ENCODE measurements at regions not wholly inside any gene's neighbourhood (a gene's known extent, or its start where the extent isn't known, plus 50 kb on each side); places are given as distances from the start of the nearest gene placed in this dataset.
A peak's percentile ranks its signal among the peaks of the same experiment; 100 is the strongest.

DNA sequence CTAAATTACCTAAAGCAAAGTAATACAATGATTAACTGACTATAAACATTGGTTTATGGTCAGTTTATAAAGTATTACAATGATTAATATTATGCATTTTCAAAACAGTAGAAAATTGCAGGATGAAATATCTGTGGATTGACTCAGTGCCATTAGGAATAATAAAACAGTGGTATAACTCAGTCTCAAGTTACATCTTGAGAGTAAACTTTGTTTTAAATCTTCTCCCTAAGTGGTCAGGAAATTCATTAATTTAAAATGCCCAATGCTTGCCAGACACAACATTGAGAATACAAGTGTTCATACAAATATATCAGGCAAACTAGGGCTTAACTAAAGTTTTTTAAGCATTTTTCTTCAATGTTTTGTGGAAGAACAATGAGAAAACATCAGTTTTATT, 257.8 kb downstream of the ETV1 start:
- Histone ChIP-seq H3K9me3 (no peaks in the 10 kb centered on the region), H3K4me1 (no peaks in the 10 kb centered on the region), H3K36me3 (ENCODE audit: insufficient read depth in 1 of 2, low read depth in 1 of 2) (no peaks in the 10 kb centered on the region), H3K4me3 (no peak overlapping the region), H3K27me3 (ENCODE audit: insufficient read depth in 3 of 3, low read length in 2 of 3) (no peaks in the 10 kb centered on the region), H3K27ac (no peak overlapping the region)
- TF ChIP-seq, protein P1, sequence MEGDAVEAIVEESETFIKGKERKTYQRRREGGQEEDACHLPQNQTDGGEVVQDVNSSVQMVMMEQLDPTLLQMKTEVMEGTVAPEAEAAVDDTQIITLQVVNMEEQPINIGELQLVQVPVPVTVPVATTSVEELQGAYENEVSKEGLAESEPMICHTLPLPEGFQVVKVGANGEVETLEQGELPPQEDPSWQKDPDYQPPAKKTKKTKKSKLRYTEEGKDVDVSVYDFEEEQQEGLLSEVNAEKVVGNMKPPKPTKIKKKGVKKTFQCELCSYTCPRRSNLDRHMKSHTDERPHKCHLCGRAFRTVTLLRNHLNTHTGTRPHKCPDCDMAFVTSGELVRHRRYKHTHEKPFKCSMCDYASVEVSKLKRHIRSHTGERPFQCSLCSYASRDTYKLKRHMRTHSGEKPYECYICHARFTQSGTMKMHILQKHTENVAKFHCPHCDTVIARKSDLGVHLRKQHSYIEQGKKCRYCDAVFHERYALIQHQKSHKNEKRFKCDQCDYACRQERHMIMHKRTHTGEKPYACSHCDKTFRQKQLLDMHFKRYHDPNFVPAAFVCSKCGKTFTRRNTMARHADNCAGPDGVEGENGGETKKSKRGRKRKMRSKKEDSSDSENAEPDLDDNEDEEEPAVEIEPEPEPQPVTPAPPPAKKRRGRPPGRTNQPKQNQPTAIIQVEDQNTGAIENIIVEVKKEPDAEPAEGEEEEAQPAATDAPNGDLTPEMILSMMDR (IDR thresholded peaks at IDR 0.05), result no peak
- ATAC-seq (no peak), DNase-seq (no peak)
- intact Hi-C loops (cut with DNase I), result no loop called here

DNA sequence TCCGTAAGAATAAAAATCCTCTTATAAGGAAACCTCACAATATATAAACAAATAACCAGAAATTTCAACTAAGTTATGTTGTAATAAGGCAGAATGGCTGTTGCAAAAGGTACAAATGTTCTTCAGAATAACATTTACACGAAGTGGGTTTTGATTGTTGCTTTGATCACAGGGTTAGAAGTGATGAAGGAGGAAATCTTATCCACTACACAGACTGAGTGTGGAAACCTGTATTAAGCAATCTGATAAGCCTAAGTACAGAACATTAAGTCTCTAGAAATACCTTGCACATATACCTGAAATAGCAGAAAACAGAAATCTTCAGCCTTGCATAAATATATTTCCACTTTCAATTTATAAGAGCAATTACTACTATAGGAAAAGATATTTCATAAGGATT, 251.9 kb downstream of the ETV1 start:
- TF ChIP-seq, protein P1 (IDR thresholded peaks at IDR 0.05), result no peak
- DNase-seq (no peak), ATAC-seq (no peak)
- Histone ChIP-seq H3K27ac (no peak overlapping the region), H3K4me3 (no peak overlapping the region), H3K9me3 (no peaks in the 10 kb centered on the region), H3K27me3 (ENCODE audit: insufficient read depth in 3 of 3, low read length in 2 of 3) (no peaks in the 10 kb centered on the region), H3K4me1 (peaks cover 11% of the 10 kb centered on the region), H3K36me3 (ENCODE audit: insufficient read depth in 1 of 2, low read depth in 1 of 2) (no peaks in the 10 kb centered on the region)
- intact Hi-C loops (cut with DNase I), result no loop called here
- WGBS, 3 donors, result 46 to 60% (median 51%) methylated on average over 2 of the region's 2 CpGs

DNA sequence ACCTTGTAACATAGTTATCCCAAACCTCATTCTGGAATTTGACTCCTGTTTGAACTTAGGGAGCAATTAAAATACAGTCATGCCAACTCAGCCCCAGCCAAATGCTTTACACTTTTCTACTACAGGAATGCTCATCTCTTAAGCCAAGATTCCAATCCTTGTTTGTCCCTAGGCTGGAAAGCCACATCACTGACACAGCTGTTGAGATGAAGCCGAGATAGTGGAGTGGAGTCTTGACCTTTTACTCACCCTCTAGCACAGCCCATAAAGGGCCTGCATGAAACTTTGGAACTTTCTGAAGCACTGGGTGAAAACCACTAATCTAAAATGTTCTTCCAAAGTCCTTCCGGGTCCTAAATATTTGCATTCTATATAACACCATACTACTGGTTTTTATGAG, 247.3 kb downstream of the ETV1 start:
- DNase-seq (no peak), ATAC-seq (peak; percentile 47 to 69 (median 53))
- no peak overlapping the region for H3K4me3 ChIP-seq
- H3K36me3 ChIP-seq (ENCODE audit: insufficient read depth in 1 of 2, low read depth in 1 of 2), result no peaks in the 10 kb centered on the region
- intact Hi-C loops (cut with DNase I), result loop anchor here in 1 of 2 donors (10.0 kb wide), 1 partner anchor 217 kb away; no protein-coding TSS in a partner anchor
- H3K9me3 ChIP-seq, result no peaks in the 10 kb centered on the region
- WGBS, 3 donors, result 39 to 49% (median 47%) methylated on average over 2 of the region's 2 CpGs
- peaks cover 16% of the 10 kb centered on the region for H3K4me1 ChIP-seq
- H3K27ac ChIP-seq, result no peak overlapping the region
- no peaks in the 10 kb centered on the region for H3K27me3 ChIP-seq (ENCODE audit: insufficient read depth in 3 of 3, low read length in 2 of 3)
- TF ChIP-seq, protein P1 (IDR thresholded peaks at IDR 0.05), result no peak

GRCh38 chr7:13742811-13743210, 246.7 kb downstream of the ETV1 start:
- H3K4me3 ChIP-seq, result no peak overlapping the region
- WGBS, 3 donors, result 7 to 50% (median 30%) methylated on average over 1 of the region's 1 CpG

More at GRCh38 chr7:13742811-13743210, 246.7 kb downstream of the ETV1 start:
- Histone ChIP-seq H3K9me3 (no peaks in the 10 kb centered on the region), H3K27me3 (ENCODE audit: insufficient read depth in 3 of 3, low read length in 2 of 3) (no peaks in the 10 kb centered on the region), H3K36me3 (ENCODE audit: insufficient read depth in 1 of 2, low read depth in 1 of 2) (no peaks in the 10 kb centered on the region), H3K4me1 (peaks cover 16% of the 10 kb centered on the region), H3K27ac (no peak overlapping the region)
- ATAC-seq (peak in 2 of 4 donors; percentile 60 to 85), DNase-seq (no peak)
- intact Hi-C loops (cut with DNase I), result loop anchor here in 1 of 2 donors (10.0 kb wide), 1 partner anchor 218 kb away; no protein-coding TSS in a partner anchor
- TF ChIP-seq, protein P1 (IDR thresholded peaks at IDR 0.05), result peak; percentile 55

Data from psoas muscle (tissue), 7 donors.